Trophoblast cell (in vitro differentiated cells and primary cell): ENCODE measurements at regions not wholly inside any gene's neighbourhood (a gene's known extent, or its start where the extent isn't known, plus 50 kb on each side); places are given as distances from the start of the nearest gene placed in this dataset.
"Not testable (repeated sequence)": the region's sequence is repeated elsewhere in the genome, so short reads cannot be mapped to it uniquely, and the experiment has no call there.

Source experiments
- DNase-seq, 2 donors: peaks; one replicate each; pipeline ENCODE4 v3.0.0-alpha.2; 2016
- H2AFZ ChIP-seq: 2 replicates; pipeline ENCODE4 v1.6.1; 2013; ENCODE audit warnings: low read length, moderate library complexity, mild to moderate bottlenecking; ENCODE audit not compliant: insufficient read depth, poor library complexity
- H2AK5ac ChIP-seq: 2 replicates; pipeline ENCODE4 v1.6.1; 2013; ENCODE audit warnings: mild to moderate bottlenecking, low read length
- H2BK120ac ChIP-seq: 2 replicates; pipeline ENCODE4 v1.6.1; 2013; ENCODE audit warnings: low read length, mild to moderate bottlenecking, moderate library complexity; ENCODE audit not compliant: insufficient read depth, poor library complexity
- H2BK12ac ChIP-seq: 2 replicates; pipeline ENCODE4 v1.6.1; 2013; ENCODE audit warnings: mild to moderate bottlenecking, low read length, moderate library complexity
- H2BK5ac ChIP-seq: 2 replicates; pipeline ENCODE4 v1.6.1; 2013; ENCODE audit warnings: low read length, low read depth, moderate library complexity, mild to moderate bottlenecking; ENCODE audit not compliant: poor library complexity
- H3K14ac ChIP-seq: 2 replicates; pipeline ENCODE4 v1.6.1; 2013; ENCODE audit warnings: mild to moderate bottlenecking, low read length
- H3K18ac ChIP-seq: 2 replicates; pipeline ENCODE4 v1.6.1; 2013; ENCODE audit warnings: mild to moderate bottlenecking, low read length
- H3K23ac ChIP-seq: 2 replicates; pipeline ENCODE4 v1.6.1; 2013; ENCODE audit warnings: low read length
- H3K27ac ChIP-seq: 2 replicates; pipeline ENCODE4 v1.5.1; 2013; ENCODE audit warnings: low read depth, mild to moderate bottlenecking, inconsistent platforms, low read length, moderate library complexity
- H3K27me3 ChIP-seq: 2 replicates; pipeline ENCODE4 v1.6.1; 2013; ENCODE audit warnings: inconsistent platforms, mild to moderate bottlenecking, low read length, moderate library complexity; ENCODE audit not compliant: insufficient read depth
- H3K36me3 ChIP-seq, 2 experiments: 1 replicate in 1 of 2; 2 replicates in 1 of 2; pipeline ENCODE4 v1.6.1; 2013; ENCODE audit warnings: low read length in 2 of 2, mild to moderate bottlenecking in 2 of 2, moderate library complexity in 1 of 2; ENCODE audit not compliant: insufficient read depth in 2 of 2, control insufficient read depth in 1 of 2
- H3K4ac ChIP-seq: 2 replicates; pipeline ENCODE4 v1.6.1; 2013; ENCODE audit warnings: low read depth, mild to moderate bottlenecking, low read length, moderate library complexity
- H3K4me1 ChIP-seq, 2 experiments: 1 replicate in 1 of 2; 2 replicates in 1 of 2; pipeline ENCODE4 v1.6.1; 2013; ENCODE audit warnings: low read length in 2 of 2, mild to moderate bottlenecking in 2 of 2, moderate library complexity in 1 of 2; ENCODE audit not compliant: insufficient read depth in 2 of 2, control insufficient read depth in 1 of 2
- H3K4me2 ChIP-seq: 2 replicates; pipeline ENCODE4 v1.6.1; 2013; ENCODE audit warnings: inconsistent platforms, mild to moderate bottlenecking, low read length, moderate library complexity
- H3K4me3 ChIP-seq: 2 replicates; pipeline ENCODE4 v1.5.1; 2013; ENCODE audit warnings: mild to moderate bottlenecking, low read depth, low read length, inconsistent platforms
- H3K79me1 ChIP-seq: one replicate; pipeline ENCODE4 v1.6.1; 2013; ENCODE audit warnings: low read length
- H3K79me2 ChIP-seq: 2 replicates; pipeline ENCODE4 v1.6.1; 2013; ENCODE audit warnings: low read length, mild to moderate bottlenecking; ENCODE audit not compliant: control insufficient read depth, insufficient read depth, poor library complexity
- H3K9ac ChIP-seq: 2 replicates; pipeline ENCODE4 v1.6.1; 2013; ENCODE audit warnings: mild to moderate bottlenecking, low read length
- H3K9me3 ChIP-seq: 2 replicates; pipeline ENCODE4 v1.6.1; 2013; ENCODE audit warnings: low read depth, mild to moderate bottlenecking, control low read depth, inconsistent platforms, low read length; ENCODE audit not compliant: insufficient read depth
- H4K12ac ChIP-seq: 2 replicates; pipeline ENCODE4 v1.6.1; 2013; ENCODE audit warnings: low read depth, mild to moderate bottlenecking, low read length, moderate library complexity
- H4K8ac ChIP-seq: 2 replicates; pipeline ENCODE4 v1.6.1; 2013; ENCODE audit warnings: low read depth, mild to moderate bottlenecking, low read length, moderate library complexity
- H4K91ac ChIP-seq: one replicate; pipeline ENCODE4 v1.6.1; 2013; ENCODE audit warnings: low read depth, mild to moderate bottlenecking, low read length, moderate library complexity
- WGBS: extraction: QIAGEN DNeasy Blood & Tissue Kit; methylation state at CpG from one replicate; pipeline ENCODE4 v1.1.7; 2013; ENCODE audit warnings: missing lambda C conversion rate; ENCODE audit not compliant: insufficient read length, insufficient coverage; ENCODE audit errors: extremely low coverage; 5-methylcytosine and 5-hydroxymethylcytosine counted together

- not testable (repeated sequence) for H3K36me3 ChIP-seq, H3K4me1 ChIP-seq, H3K9me3 ChIP-seq, H3K18ac ChIP-seq, H2AFZ ChIP-seq, H2BK120ac ChIP-seq, H4K8ac ChIP-seq, H3K14ac ChIP-seq, H2BK12ac ChIP-seq, H3K79me2 ChIP-seq, H4K91ac ChIP-seq, H4K12ac ChIP-seq, H2BK5ac ChIP-seq, H3K79me1 ChIP-seq, H3K23ac ChIP-seq, H2AK5ac ChIP-seq, H3K4me2 ChIP-seq, H3K4ac ChIP-seq, H3K27me3 ChIP-seq, DNase-seq, H3K27ac ChIP-seq, H3K9ac ChIP-seq, H3K4me3 ChIP-seq
- WGBS = no CpG with 5 or more reads among the region's 1 CpG
Observed at GRCh38 chr2:133647386-133647785, 79.1 kb upstream of the NCKAP5 start.

GRCh38 chr2:133651861-133652260 is 83.6 kb upstream of the NCKAP5 start:
- H3K27ac ChIP-seq = no peak overlapping the region
- H4K8ac ChIP-seq = no peak overlapping the region
- no peak overlapping the region for H3K18ac ChIP-seq
- no peaks in the 10 kb centered on the region for H3K27me3 ChIP-seq
- no peaks in the 10 kb centered on the region for H3K79me1 ChIP-seq
- no peak overlapping the region for H2BK5ac ChIP-seq
- H3K4me1 ChIP-seq = peaks cover 0 to 2% of the 10 kb centered on the region in 2 experiments
- H4K12ac ChIP-seq = no peak overlapping the region
- no peak overlapping the region for H2BK120ac ChIP-seq
- WGBS = no CpG with 5 or more reads among the region's 2 CpGs
- no peak overlapping the region for H3K9ac ChIP-seq
- H4K91ac ChIP-seq = no peak overlapping the region
- H2AK5ac ChIP-seq = no peak overlapping the region
- H3K4me2 ChIP-seq = no peak overlapping the region
- H3K23ac ChIP-seq = no peak overlapping the region
- no peaks in the 10 kb centered on the region for H3K9me3 ChIP-seq
- H2BK12ac ChIP-seq = no peak overlapping the region
- H2AFZ ChIP-seq = no peak overlapping the region
- peaks cover 0 to 2% of the 10 kb centered on the region in 2 experiments for H3K36me3 ChIP-seq
- DNase-seq = peak in 1 of 2 donors; percentile 22
- no peak overlapping the region for H3K4me3 ChIP-seq
- H3K4ac ChIP-seq = no peak overlapping the region
- H3K14ac ChIP-seq = no peak overlapping the region
- H3K79me2 ChIP-seq = no peaks in the 10 kb centered on the region

GRCh38 chr2:133652398-133652797 is 84.1 kb upstream of the NCKAP5 start:
- Histone ChIP-seq H3K4me3 (no peak overlapping the region), H3K27ac (no peak overlapping the region), H3K9ac (no peak overlapping the region), H3K14ac (no peak overlapping the region), H4K8ac (no peak overlapping the region), H3K36me3 (peaks cover 0 to 2% of the 10 kb centered on the region in 2 experiments), H2BK12ac (no peak overlapping the region), H3K79me2 (no peaks in the 10 kb centered on the region), H4K12ac (no peak overlapping the region), H3K18ac (no peak overlapping the region), H3K4me1 (peaks cover 0 to 2% of the 10 kb centered on the region in 2 experiments), H3K79me1 (no peaks in the 10 kb centered on the region), H2AK5ac (no peak overlapping the region), H3K4ac (no peak overlapping the region), H3K27me3 (no peaks in the 10 kb centered on the region), H3K9me3 (no peaks in the 10 kb centered on the region), H2AFZ (no peak overlapping the region), H2BK5ac (no peak overlapping the region), H4K91ac (no peak overlapping the region), H3K4me2 (no peak overlapping the region), H3K23ac (no peak overlapping the region), H2BK120ac (no peak overlapping the region)
- no CpG with 5 or more reads among the region's 4 CpGs for WGBS
- no peak for DNase-seq

- no peak for DNase-seq
Observed at GRCh38 chr2:133653056-133653455, 84.8 kb upstream of the NCKAP5 start.

More at GRCh38 chr2:133653056-133653455, 84.8 kb upstream of the NCKAP5 start:
- Histone ChIP-seq H3K79me2 (no peaks in the 10 kb centered on the region), H3K9me3 (no peaks in the 10 kb centered on the region), H3K4me1 (peaks cover 2 to 4% of the 10 kb centered on the region in 2 experiments), H3K27ac (no peak overlapping the region), H2BK5ac (no peak overlapping the region), H4K91ac (no peak overlapping the region), H3K23ac (no peak overlapping the region), H4K12ac (no peak overlapping the region), H2AFZ (no peak overlapping the region), H3K4me2 (no peak overlapping the region), H3K14ac (no peak overlapping the region), H3K79me1 (no peaks in the 10 kb centered on the region), H3K27me3 (no peaks in the 10 kb centered on the region), H3K18ac (no peak overlapping the region), H3K9ac (no peak overlapping the region), H4K8ac (no peak overlapping the region), H3K4ac (no peak overlapping the region), H2AK5ac (no peak overlapping the region), H2BK120ac (no peak overlapping the region), H3K36me3 (peaks cover 0 to 2% of the 10 kb centered on the region in 2 experiments), H3K4me3 (no peak overlapping the region), H2BK12ac (no peak overlapping the region)
